ENCODE measurements at regions not wholly inside any gene's neighbourhood (a gene's known extent, or its start where the extent isn't known, plus 50 kb on each side); places are given as distances from the start of the nearest gene placed in this dataset.
"Not testable (repeated sequence)": the region's sequence is repeated elsewhere in the genome, so short reads cannot be mapped to it uniquely, and the experiment has no call there.

GRCh38 chr4:79831701-79832514 is 241.1 kb downstream of the ANTXR2 start:
- Mint-ChIP-seq H3K27ac (no peak overlapping the region), H3K4me1 (ENCODE audit: low read depth) (no peaks in the 10 kb centered on the region), H3K9me3 (no peaks in the 10 kb centered on the region), H3K27me3 (ENCODE audit: insufficient read depth) (no peaks in the 10 kb centered on the region; the same call in none of the 2 replicates), H3K36me3 (ENCODE audit: low read depth) (no peaks in the 10 kb centered on the region), H3K4me3 (no peak overlapping the region)
- TF ChIP-seq, protein P1, sequence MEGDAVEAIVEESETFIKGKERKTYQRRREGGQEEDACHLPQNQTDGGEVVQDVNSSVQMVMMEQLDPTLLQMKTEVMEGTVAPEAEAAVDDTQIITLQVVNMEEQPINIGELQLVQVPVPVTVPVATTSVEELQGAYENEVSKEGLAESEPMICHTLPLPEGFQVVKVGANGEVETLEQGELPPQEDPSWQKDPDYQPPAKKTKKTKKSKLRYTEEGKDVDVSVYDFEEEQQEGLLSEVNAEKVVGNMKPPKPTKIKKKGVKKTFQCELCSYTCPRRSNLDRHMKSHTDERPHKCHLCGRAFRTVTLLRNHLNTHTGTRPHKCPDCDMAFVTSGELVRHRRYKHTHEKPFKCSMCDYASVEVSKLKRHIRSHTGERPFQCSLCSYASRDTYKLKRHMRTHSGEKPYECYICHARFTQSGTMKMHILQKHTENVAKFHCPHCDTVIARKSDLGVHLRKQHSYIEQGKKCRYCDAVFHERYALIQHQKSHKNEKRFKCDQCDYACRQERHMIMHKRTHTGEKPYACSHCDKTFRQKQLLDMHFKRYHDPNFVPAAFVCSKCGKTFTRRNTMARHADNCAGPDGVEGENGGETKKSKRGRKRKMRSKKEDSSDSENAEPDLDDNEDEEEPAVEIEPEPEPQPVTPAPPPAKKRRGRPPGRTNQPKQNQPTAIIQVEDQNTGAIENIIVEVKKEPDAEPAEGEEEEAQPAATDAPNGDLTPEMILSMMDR (IDR thresholded peaks at IDR 0.05): no peak
- no peak for DNase-seq

- TF ChIP-seq, protein P1 (IDR thresholded peaks at IDR 0.05): no peak
- Mint-ChIP-seq H3K27me3 (ENCODE audit: insufficient read depth) (no peaks in the 10 kb centered on the region; the same call in none of the 2 replicates), H3K4me1 (ENCODE audit: low read depth) (no peaks in the 10 kb centered on the region), H3K27ac (no peak overlapping the region), H3K36me3 (ENCODE audit: low read depth) (no peaks in the 10 kb centered on the region), H3K9me3 (no peaks in the 10 kb centered on the region), H3K4me3 (no peak overlapping the region)
- DNase-seq: no peak
These were observed 241.9 kb downstream of the ANTXR2 start for GRCh38 chr4:79831119-79831528.

GRCh38 chr4:79827283-79827682 is 245.7 kb downstream of the ANTXR2 start:
- H3K27ac Mint-ChIP-seq: no peak overlapping the region
- no peak overlapping the region for H3K4me3 Mint-ChIP-seq
- no peaks in the 10 kb centered on the region for H3K4me1 Mint-ChIP-seq (ENCODE audit: low read depth)
- TF ChIP-seq, protein P1 (IDR thresholded peaks at IDR 0.05): no peak
- DNase-seq: no peak
- no peaks in the 10 kb centered on the region for H3K9me3 Mint-ChIP-seq
- peaks cover 2% of the 10 kb centered on the region for H3K27me3 Mint-ChIP-seq (ENCODE audit: insufficient read depth)
- no peaks in the 10 kb centered on the region for H3K36me3 Mint-ChIP-seq (ENCODE audit: low read depth)

DNA sequence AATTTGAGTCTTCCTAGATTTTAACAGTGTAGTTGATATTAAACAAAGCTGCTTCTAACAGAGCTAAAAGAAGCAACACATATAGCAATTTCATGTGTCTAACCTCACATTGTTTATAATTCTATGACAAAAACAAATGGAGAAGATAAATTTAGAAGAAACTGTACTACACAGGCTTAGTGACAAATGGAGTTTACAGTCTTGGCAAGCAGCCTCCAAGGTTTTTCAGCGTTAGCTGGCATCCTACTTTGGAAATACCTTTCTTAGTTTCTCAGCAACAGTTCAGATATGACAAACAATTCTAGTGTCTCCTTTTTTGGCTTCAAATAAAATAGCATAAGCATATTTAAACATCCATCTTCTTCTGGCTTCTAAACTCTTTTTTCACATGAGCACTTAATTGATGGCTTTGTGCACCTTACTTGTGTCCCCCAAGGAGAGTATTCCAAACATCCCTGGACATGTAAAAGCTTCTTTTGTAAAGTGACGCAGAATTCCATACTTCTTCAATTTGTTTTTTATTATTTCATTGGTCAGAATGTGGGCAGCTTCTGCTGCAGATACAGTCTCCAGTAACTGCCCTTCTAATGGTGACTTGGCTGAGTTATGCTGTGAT is 249.8 kb downstream of the ANTXR2 start:
- Mint-ChIP-seq H3K27me3 (ENCODE audit: insufficient read depth) (peaks cover 6% of the 10 kb centered on the region), H3K9me3 (no peaks in the 10 kb centered on the region), H3K36me3 (ENCODE audit: low read depth) (no peaks in the 10 kb centered on the region), H3K27ac (peak overlapping the region; percentile 43; the same call in 1 of the 2 replicates), H3K4me3 (no peak overlapping the region), H3K4me1 (ENCODE audit: low read depth) (no peaks in the 10 kb centered on the region)
- TF ChIP-seq, protein P1 (IDR thresholded peaks at IDR 0.05): no peak
- DNase-seq: peak; percentile 44

GRCh38 chr4:79820427-79820826 is 252.6 kb downstream of the ANTXR2 start:
- peaks cover 7% of the 10 kb centered on the region for H3K27me3 Mint-ChIP-seq (ENCODE audit: insufficient read depth)
- no peak for DNase-seq
- H3K27ac Mint-ChIP-seq: no peak overlapping the region
- H3K4me3 Mint-ChIP-seq: no peak overlapping the region
- TF ChIP-seq, protein P1 (IDR thresholded peaks at IDR 0.05): no peak
- H3K9me3 Mint-ChIP-seq: no peaks in the 10 kb centered on the region
- no peaks in the 10 kb centered on the region for H3K36me3 Mint-ChIP-seq (ENCODE audit: low read depth)
- no peaks in the 10 kb centered on the region for H3K4me1 Mint-ChIP-seq (ENCODE audit: low read depth)

DNA sequence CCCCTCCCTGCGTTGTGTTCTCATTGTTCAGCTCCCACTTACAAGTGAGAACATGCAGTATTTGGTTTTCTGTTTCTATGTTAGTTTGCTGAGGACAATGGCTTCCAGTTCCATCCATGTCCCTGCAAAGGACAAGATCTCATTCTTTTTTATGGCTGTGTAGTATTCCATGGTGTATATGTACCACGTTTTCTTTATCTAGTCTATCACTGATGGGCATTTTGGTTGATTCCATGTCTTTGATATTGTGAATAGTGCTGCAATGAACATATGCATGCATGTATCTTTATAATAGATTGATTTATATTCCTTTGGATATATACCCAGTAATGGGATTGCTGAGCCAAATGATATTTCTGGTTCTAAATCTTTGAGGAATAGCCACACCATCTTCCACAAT is 265.1 kb downstream of the ANTXR2 start:
- DNase-seq; H3K36me3 Mint-ChIP-seq (ENCODE audit: low read depth); H3K4me3 Mint-ChIP-seq; H3K27ac Mint-ChIP-seq; H3K27me3 Mint-ChIP-seq (ENCODE audit: insufficient read depth); H3K4me1 Mint-ChIP-seq (ENCODE audit: low read depth); H3K9me3 Mint-ChIP-seq: not testable (repeated sequence)
